B cell (primary cell): ENCODE measurements at regions not wholly inside any gene's neighbourhood (a gene's known extent, or its start where the extent isn't known, plus 50 kb on each side); places are given as distances from the start of the nearest gene placed in this dataset.

Experiments used
- ATAC-seq: fragments of 200-7000 bp; cut with Tn5 transposase; one replicate; pipeline ENCODE4 v1.10.0; 2021; ENCODE audit warnings: low read depth, mild to moderate bottlenecking, moderate number of reproducible peaks, moderate library complexity
- CTCF ChIA-PET: fragments of 350-600 bp; sonication (Branson Sonifier 250); formaldehyde crosslinking; loops from one replicate; lab custom pipeline; 2021; ENCODE audit warnings: antibody characterized with exemption, inconsistent platforms; lab: Charles Lee
- POLR2A ChIA-PET: fragments of 350-600 bp; sonication (Branson Sonifier 250); formaldehyde crosslinking; loops from one replicate; lab custom pipeline; 2021; ENCODE audit warnings: antibody characterized with exemption; lab: Charles Lee
- DNase-seq: peaks from one replicate; pipeline ENCODE4 v3.0.0; 2013
- H2AFZ ChIP-seq: 2 replicates; pipeline ENCODE4 v1.6.1; 2012; ENCODE audit warnings: mild to moderate bottlenecking, low read depth, low read length; ENCODE audit not compliant: insufficient read depth, poor library complexity, severe bottlenecking
- H3K27ac ChIP-seq, 2 donors: 1 replicate in 1 of 2; 2 replicates in 1 of 2; pipeline ENCODE4 v1.5.1; 2012 to 2013; ENCODE audit warnings: low read length in 2 of 2, mild to moderate bottlenecking in 2 of 2, moderate library complexity in 1 of 2
- H3K27me3 ChIP-seq, 4 experiments: fragments of 200-600 bp in 1 of 4; sonication (generic) in 1 of 4; replicated peaks in 1 of 4; 1 replicate in 2 of 4; 2 replicates in 2 of 4; pipeline versions ENCODE4 v1.6.1 to v1.7.0; 2013 to 2016; ENCODE audit warnings: low read length in 3 of 4, mild to moderate bottlenecking in 2 of 4, mixed read lengths in 1 of 4, moderate library complexity in 1 of 4; ENCODE audit not compliant: insufficient read depth in 4 of 4, control insufficient read depth in 3 of 4; ENCODE audit errors: control extremely low read depth in 1 of 4
- H3K36me3 ChIP-seq, 2 experiments: replicated peaks in 1 of 2; 1 replicate in 1 of 2; 2 replicates in 1 of 2; pipeline versions ENCODE4 v1.6.1 to v1.7.1; 2013; ENCODE audit warnings: low read length in 1 of 2; ENCODE audit not compliant: insufficient read depth in 2 of 2, control insufficient read depth in 1 of 2; ENCODE audit errors: control extremely low read depth in 1 of 2, extremely low read depth in 1 of 2
- H3K4me1 ChIP-seq, 2 donors: fragments of 200-600 bp in 1 of 2; sonication (generic) in 1 of 2; 1 replicate in 1 of 2; 2 replicates in 1 of 2; pipeline versions ENCODE4 v1.5.1 to v1.6.1; 2013 to 2017; ENCODE audit warnings: low read length in 2 of 2; ENCODE audit not compliant: control insufficient read depth in 2 of 2, insufficient read depth in 2 of 2
- H3K4me2 ChIP-seq: replicated peaks from 2 replicates; pipeline ENCODE3; 2012; ENCODE audit warnings: mild to moderate bottlenecking, low read depth, low read length; ENCODE audit not compliant: poor library complexity, severe bottlenecking
- H3K4me3 ChIP-seq, 5 experiments: fragments of 200-600 bp in 1 of 5; sonication (generic) in 1 of 5; 1 replicate in 3 of 5; 2 replicates in 2 of 5; pipeline versions ENCODE4 v1.5.1 to v1.7.0; 2011 to 2016; ENCODE audit warnings: low read length in 4 of 5, mild to moderate bottlenecking in 4 of 5, low read depth in 2 of 5, control low read depth in 1 of 5, moderate library complexity in 1 of 5; ENCODE audit not compliant: insufficient read depth in 1 of 5; ENCODE audit errors: control extremely low read depth in 1 of 5, extremely low read depth in 1 of 5
- H3K79me2 ChIP-seq: fragments of 200-600 bp; sonication (generic); one replicate; pipeline ENCODE4 v1.6.0; 2016; ENCODE audit warnings: low read length; ENCODE audit not compliant: control insufficient read depth, insufficient read depth
- H3K9ac ChIP-seq: fragments of 200-600 bp; sonication (generic); 2 replicates; pipeline ENCODE4 v1.6.1; 2017; ENCODE audit warnings: mild to moderate bottlenecking, low read length, moderate library complexity
- H3K9me3 ChIP-seq, 3 donors: one replicate each; pipeline versions ENCODE4 v1.6.1 to v1.7.1; 2013; ENCODE audit warnings: low read length in 2 of 3; ENCODE audit not compliant: control insufficient read depth in 2 of 3, insufficient read depth in 1 of 3; ENCODE audit errors: control extremely low read depth in 1 of 3
- H4K20me1 ChIP-seq: 2 replicates; pipeline ENCODE4 v1.6.0; 2012; ENCODE audit warnings: mild to moderate bottlenecking, low read length; ENCODE audit not compliant: insufficient read depth, control insufficient read depth, poor library complexity, severe bottlenecking
- H3K27ac Mint-ChIP-seq: one replicate; pipeline ENCODE4 v1.8.0; 2021; ENCODE audit warnings: mixed read lengths
- H3K27me3 Mint-ChIP-seq: one replicate; pipeline ENCODE4 v1.8.0; 2021; ENCODE audit warnings: mixed read lengths
- H3K4me1 Mint-ChIP-seq: one replicate; pipeline ENCODE4 v1.8.0; 2021; ENCODE audit warnings: mixed read lengths
- H3K4me3 Mint-ChIP-seq: one replicate; pipeline ENCODE4 v1.8.0; 2021; ENCODE audit warnings: mixed read lengths
- H3K9me3 Mint-ChIP-seq: one replicate; pipeline ENCODE4 v1.8.0; 2022; ENCODE audit warnings: mixed read lengths; ENCODE audit not compliant: insufficient read depth
- EZH2 ChIP-seq: IDR thresholded peaks from 2 replicates; pipeline ENCODE4 v1.6.1; 2012; ENCODE audit warnings: borderline replicate concordance, low read depth, mild to moderate bottlenecking, moderate library complexity, low read length; ENCODE audit not compliant: insufficient read depth, poor library complexity, severe bottlenecking
- WGBS: methylation state at CpG from one replicate; pipeline ENCODE4 v1.1.5; 2013; ENCODE audit warnings: missing lambda C conversion rate; ENCODE audit not compliant: insufficient coverage; 5-methylcytosine and 5-hydroxymethylcytosine counted together
- intact Hi-C: fragments of 100-400 bp; cut with micrococcal nuclease; formaldehyde crosslinking; loops from one replicate; pipeline ENCODE4 v1.10.0; 2022
- TF ChIP-seq, protein P1 (sequence below): fragments of 200-600 bp; IDR thresholded peaks from one replicate; pipeline ENCODE4 v1.8.0; 2022; ENCODE audit warnings: antibody characterized with exemption, mild to moderate bottlenecking

DNA sequence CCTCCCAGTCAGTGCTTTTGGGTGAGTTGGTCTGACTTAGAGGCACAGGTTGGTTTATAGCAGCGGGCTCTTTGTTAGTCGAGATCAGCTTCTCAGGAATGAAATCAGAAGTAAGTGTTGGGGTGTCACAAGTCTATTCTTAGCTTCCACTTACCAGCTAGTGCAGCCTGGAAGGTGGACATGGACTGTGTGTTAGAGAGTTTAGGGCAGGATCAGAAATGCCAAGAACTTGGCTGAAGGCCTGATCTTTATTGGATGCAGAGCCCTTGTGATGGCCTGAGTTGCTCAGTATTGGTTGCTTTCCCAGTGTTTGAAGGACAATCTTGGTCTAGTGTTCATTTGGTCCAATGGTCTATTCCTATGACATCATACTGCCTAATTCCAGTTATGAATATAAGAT lies 377.0 kb upstream of the USP24 start:
- ATAC-seq: no peak
- peaks cover 2% of the 10 kb centered on the region for H3K9me3 Mint-ChIP-seq
- CTCF ChIA-PET: no interaction called here

DNA sequence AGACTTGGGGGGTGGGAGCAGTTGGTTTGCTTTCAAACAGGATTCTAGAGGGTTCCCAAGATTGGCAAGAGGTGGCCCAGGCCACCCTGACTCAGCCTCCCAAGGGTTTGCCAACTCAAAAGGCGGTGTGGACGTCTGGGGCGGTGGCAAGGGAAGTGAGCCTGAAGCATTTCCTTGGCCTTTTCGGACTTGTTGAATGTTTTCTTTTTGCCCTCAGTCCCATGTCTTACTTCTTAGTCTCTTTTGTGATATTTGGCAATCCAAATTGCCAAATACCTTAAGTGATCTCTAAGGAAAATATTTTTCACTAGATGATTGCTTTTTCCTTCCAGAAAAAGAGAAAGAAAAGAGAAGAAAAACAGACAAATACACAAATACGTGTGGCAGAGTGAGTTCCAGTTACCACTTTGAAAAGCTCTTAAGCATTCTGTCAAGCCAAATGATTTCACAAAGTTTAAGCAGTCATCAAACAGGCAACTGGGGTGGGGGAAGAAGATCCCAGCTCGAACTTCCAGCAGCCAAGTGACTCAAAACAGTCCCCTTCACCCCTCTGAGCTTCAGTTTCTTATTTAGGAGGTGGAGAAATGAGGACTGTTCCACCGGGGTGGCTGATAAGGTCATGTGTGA lies 374.6 kb upstream of the USP24 start:
- ATAC-seq: no peak
- Histone ChIP-seq H3K4me1 (no peaks in the 10 kb centered on the region), H3K9me3 (no peaks in the 10 kb centered on the region), H3K27me3 (no peaks in the 10 kb centered on the region), H3K9ac (no peak overlapping the region), H2AFZ (no peak overlapping the region), H3K4me3 (no peak overlapping the region), H3K4me2 (no peak overlapping the region), H3K36me3 (no peaks in the 10 kb centered on the region), H4K20me1 (no peaks in the 10 kb centered on the region), H3K79me2 (no peaks in the 10 kb centered on the region), H3K27ac (no peak overlapping the region)
- no peaks in the 10 kb centered on the region for H3K4me1 Mint-ChIP-seq
- no peak for DNase-seq
- H3K9me3 Mint-ChIP-seq: no peaks in the 10 kb centered on the region
- intact Hi-C loops: no loop called here
- POLR2A ChIA-PET: no interaction called here
- CTCF ChIA-PET: no interaction called here
- no peak overlapping the region for H3K4me3 Mint-ChIP-seq
- WGBS: 100% methylated on average over 3 of the region's 7 CpGs
- no peak for TF ChIP-seq EZH2
- TF ChIP-seq, protein P1, sequence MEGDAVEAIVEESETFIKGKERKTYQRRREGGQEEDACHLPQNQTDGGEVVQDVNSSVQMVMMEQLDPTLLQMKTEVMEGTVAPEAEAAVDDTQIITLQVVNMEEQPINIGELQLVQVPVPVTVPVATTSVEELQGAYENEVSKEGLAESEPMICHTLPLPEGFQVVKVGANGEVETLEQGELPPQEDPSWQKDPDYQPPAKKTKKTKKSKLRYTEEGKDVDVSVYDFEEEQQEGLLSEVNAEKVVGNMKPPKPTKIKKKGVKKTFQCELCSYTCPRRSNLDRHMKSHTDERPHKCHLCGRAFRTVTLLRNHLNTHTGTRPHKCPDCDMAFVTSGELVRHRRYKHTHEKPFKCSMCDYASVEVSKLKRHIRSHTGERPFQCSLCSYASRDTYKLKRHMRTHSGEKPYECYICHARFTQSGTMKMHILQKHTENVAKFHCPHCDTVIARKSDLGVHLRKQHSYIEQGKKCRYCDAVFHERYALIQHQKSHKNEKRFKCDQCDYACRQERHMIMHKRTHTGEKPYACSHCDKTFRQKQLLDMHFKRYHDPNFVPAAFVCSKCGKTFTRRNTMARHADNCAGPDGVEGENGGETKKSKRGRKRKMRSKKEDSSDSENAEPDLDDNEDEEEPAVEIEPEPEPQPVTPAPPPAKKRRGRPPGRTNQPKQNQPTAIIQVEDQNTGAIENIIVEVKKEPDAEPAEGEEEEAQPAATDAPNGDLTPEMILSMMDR: no peak
- no peak overlapping the region for H3K27ac Mint-ChIP-seq
- peaks cover 11% of the 10 kb centered on the region for H3K27me3 Mint-ChIP-seq

More for the DNA sequence above, 377.0 kb upstream of the USP24 start:
- Mint-ChIP-seq H3K4me3 (no peak overlapping the region), H3K27ac (no peak overlapping the region), H3K4me1 (no peaks in the 10 kb centered on the region), H3K27me3 (peaks cover 3% of the 10 kb centered on the region)
- H3K79me2 ChIP-seq: no peaks in the 10 kb centered on the region
- no peaks in the 10 kb centered on the region for H4K20me1 ChIP-seq
- no CpG with 5 or more reads among the region's 2 CpGs for WGBS
- no peak overlapping the region for H2AFZ ChIP-seq
- no peaks in the 10 kb centered on the region for H3K4me1 ChIP-seq
- H3K4me2 ChIP-seq: no peak overlapping the region
- no peak for DNase-seq
- intact Hi-C loops: no loop called here
- H3K9me3 ChIP-seq: peaks cover 0 to 2% (median 0%) of the 10 kb centered on the region in 3 donors
- POLR2A ChIA-PET: no interaction called here
- H3K36me3 ChIP-seq: no peaks in the 10 kb centered on the region
- H3K4me3 ChIP-seq: no peak overlapping the region
- no peaks in the 10 kb centered on the region for H3K27me3 ChIP-seq
- no peak overlapping the region for H3K9ac ChIP-seq
- no peak overlapping the region for H3K27ac ChIP-seq
- TF ChIP-seq, protein P1: no peak
- no peak for TF ChIP-seq EZH2
